ENCODE measurements at regions not wholly inside any gene's neighbourhood (a gene's known extent, or its start where the extent isn't known, plus 50 kb on each side); places are given as distances from the start of the nearest gene placed in this dataset.

DNA sequence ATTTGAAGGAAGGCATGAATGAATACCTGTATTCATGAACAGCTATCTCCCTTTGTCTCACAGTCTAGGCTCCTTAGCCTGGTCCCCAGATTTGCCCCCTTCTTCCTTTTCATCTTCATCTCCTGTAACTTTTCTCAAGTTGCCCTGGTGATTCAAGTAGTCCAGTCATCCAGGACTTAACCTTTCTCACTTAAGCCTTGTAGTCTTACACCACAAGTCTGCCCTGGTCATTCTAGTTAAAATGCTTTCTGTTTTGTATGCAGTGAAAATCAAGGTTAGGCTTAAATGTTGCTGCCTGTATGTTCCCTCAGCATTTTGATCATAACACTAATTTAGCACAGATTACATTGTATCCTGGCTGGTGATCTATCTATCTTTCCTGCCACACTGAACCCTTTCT lies 58.5 kb upstream of the SLC7A11 start:
- Histone ChIP-seq H3K4me1 (ENCODE audit: insufficient read depth, low read length) (no peaks in the 10 kb centered on the region), H3K4me3 (ENCODE audit: insufficient read depth, low read length) (no peak overlapping the region), H4K20me1 (ENCODE audit: insufficient read depth, low read length) (no peaks in the 10 kb centered on the region), H2AFZ (ENCODE audit: low read length) (no peak overlapping the region), H3K79me2 (ENCODE audit: insufficient read depth, low read length) (no peaks in the 10 kb centered on the region), H3K27me3 (ENCODE audit: insufficient read depth, low read length) (no peaks in the 10 kb centered on the region), H3K36me3 (ENCODE audit: insufficient read depth, low read length) (no peaks in the 10 kb centered on the region), H3K27ac (ENCODE audit: low read depth, low read length) (no peak overlapping the region), H3K4me2 (ENCODE audit: insufficient read depth, low read length) (no peak overlapping the region), H3K9me3 (ENCODE audit: low read depth, low read length) (no peaks in the 10 kb centered on the region)
- TF ChIP-seq, protein P1, sequence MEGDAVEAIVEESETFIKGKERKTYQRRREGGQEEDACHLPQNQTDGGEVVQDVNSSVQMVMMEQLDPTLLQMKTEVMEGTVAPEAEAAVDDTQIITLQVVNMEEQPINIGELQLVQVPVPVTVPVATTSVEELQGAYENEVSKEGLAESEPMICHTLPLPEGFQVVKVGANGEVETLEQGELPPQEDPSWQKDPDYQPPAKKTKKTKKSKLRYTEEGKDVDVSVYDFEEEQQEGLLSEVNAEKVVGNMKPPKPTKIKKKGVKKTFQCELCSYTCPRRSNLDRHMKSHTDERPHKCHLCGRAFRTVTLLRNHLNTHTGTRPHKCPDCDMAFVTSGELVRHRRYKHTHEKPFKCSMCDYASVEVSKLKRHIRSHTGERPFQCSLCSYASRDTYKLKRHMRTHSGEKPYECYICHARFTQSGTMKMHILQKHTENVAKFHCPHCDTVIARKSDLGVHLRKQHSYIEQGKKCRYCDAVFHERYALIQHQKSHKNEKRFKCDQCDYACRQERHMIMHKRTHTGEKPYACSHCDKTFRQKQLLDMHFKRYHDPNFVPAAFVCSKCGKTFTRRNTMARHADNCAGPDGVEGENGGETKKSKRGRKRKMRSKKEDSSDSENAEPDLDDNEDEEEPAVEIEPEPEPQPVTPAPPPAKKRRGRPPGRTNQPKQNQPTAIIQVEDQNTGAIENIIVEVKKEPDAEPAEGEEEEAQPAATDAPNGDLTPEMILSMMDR (IDR thresholded peaks at IDR 0.05; ENCODE audit: extremely low read depth, low read depth, low read length), result no peak
- no peak for DNase-seq (ENCODE audit: insufficient read length, low spot score, missing footprints)

DNA sequence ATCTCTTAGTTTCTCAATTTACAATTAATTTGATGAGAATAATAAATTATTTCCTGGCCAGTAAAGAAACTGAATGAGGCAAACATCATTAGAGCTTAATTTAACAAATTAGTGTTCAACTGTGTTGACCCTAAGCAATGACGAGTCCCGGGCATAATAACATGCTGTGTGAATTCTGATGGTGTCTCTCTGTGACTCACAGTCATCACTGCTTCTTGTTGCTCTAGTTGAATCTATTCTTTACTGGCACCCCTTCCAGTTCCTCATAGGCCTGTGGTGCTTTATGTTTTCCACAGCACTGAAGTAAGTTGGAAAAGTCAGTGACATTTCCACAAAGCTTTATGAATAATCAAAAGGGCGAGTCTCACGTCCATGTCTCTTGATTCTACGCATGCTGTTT lies 57.7 kb upstream of the SLC7A11 start:
- no peak overlapping the region for H2AFZ ChIP-seq (ENCODE audit: low read length)
- H3K79me2 ChIP-seq (ENCODE audit: insufficient read depth, low read length), result no peaks in the 10 kb centered on the region
- H3K27me3 ChIP-seq (ENCODE audit: insufficient read depth, low read length), result no peaks in the 10 kb centered on the region
- no peak overlapping the region for H3K27ac ChIP-seq (ENCODE audit: low read depth, low read length)
- TF ChIP-seq, protein P1 (IDR thresholded peaks at IDR 0.05; ENCODE audit: extremely low read depth, low read depth, low read length), result no peak
- no peaks in the 10 kb centered on the region for H3K9me3 ChIP-seq (ENCODE audit: low read depth, low read length)
- H4K20me1 ChIP-seq (ENCODE audit: insufficient read depth, low read length), result no peaks in the 10 kb centered on the region
- no peak overlapping the region for H3K4me2 ChIP-seq (ENCODE audit: insufficient read depth, low read length)
- no peaks in the 10 kb centered on the region for H3K4me1 ChIP-seq (ENCODE audit: insufficient read depth, low read length)
- no peak overlapping the region for H3K4me3 ChIP-seq (ENCODE audit: insufficient read depth, low read length)
- no peak for DNase-seq (ENCODE audit: insufficient read length, low spot score, missing footprints)
- no peaks in the 10 kb centered on the region for H3K36me3 ChIP-seq (ENCODE audit: insufficient read depth, low read length)

DNA sequence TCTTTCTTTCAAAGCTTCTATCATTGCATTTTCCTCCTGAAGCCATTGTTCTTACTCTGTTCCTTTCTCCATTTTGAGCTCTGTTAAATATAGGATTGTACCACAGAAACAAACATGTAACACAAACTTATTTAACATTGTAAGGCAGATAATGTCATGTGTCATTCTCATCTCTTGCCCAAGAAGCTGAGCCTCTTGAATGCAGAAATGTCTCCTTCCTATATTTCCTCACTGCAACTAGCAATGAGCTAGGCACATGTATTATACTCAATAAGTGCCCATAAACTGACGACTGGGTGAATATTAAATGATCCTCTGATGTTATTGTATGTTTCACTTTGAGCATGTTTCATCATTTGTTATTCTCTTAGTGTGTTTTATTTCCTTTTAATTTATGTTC lies 56.7 kb upstream of the SLC7A11 start:
- no peak overlapping the region for H3K4me2 ChIP-seq (ENCODE audit: insufficient read depth, low read length)
- no peak overlapping the region for H3K27ac ChIP-seq (ENCODE audit: low read depth, low read length)
- H3K36me3 ChIP-seq (ENCODE audit: insufficient read depth, low read length), result no peaks in the 10 kb centered on the region
- H3K4me3 ChIP-seq (ENCODE audit: insufficient read depth, low read length), result no peak overlapping the region
- H4K20me1 ChIP-seq (ENCODE audit: insufficient read depth, low read length), result no peaks in the 10 kb centered on the region
- no peak overlapping the region for H2AFZ ChIP-seq (ENCODE audit: low read length)
- no peaks in the 10 kb centered on the region for H3K79me2 ChIP-seq (ENCODE audit: insufficient read depth, low read length)
- no peaks in the 10 kb centered on the region for H3K4me1 ChIP-seq (ENCODE audit: insufficient read depth, low read length)
- no peaks in the 10 kb centered on the region for H3K9me3 ChIP-seq (ENCODE audit: low read depth, low read length)
- TF ChIP-seq, protein P1 (IDR thresholded peaks at IDR 0.05; ENCODE audit: extremely low read depth, low read depth, low read length), result no peak
- DNase-seq (ENCODE audit: insufficient read length, low spot score, missing footprints), result no peak
- H3K27me3 ChIP-seq (ENCODE audit: insufficient read depth, low read length), result no peaks in the 10 kb centered on the region

DNA sequence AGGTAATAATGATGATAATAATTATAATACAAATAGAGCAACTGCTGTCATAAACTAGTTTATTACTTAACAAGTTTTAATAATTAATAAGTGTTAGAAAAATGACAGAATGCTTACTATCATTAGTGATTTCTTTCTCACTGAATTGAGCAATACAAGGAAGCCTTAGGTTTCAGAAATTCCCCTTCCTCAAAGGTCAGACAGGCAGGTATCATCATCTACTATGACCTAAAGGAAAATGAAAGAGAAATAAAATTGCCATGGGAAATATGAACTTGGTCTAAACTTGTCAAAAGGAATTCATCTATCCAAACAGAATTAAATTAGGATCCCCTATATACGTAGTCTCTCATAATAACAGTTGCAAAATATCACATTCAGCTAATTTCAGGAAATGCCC lies 56.3 kb upstream of the SLC7A11 start:
- TF ChIP-seq, protein P1 (IDR thresholded peaks at IDR 0.05; ENCODE audit: extremely low read depth, low read depth, low read length), result no peak
- H3K4me1 ChIP-seq (ENCODE audit: insufficient read depth, low read length), result no peaks in the 10 kb centered on the region
- H4K20me1 ChIP-seq (ENCODE audit: insufficient read depth, low read length), result no peaks in the 10 kb centered on the region
- H2AFZ ChIP-seq (ENCODE audit: low read length), result no peak overlapping the region
- DNase-seq (ENCODE audit: insufficient read length, low spot score, missing footprints), result no peak
- H3K27me3 ChIP-seq (ENCODE audit: insufficient read depth, low read length), result no peaks in the 10 kb centered on the region
- no peak overlapping the region for H3K4me3 ChIP-seq (ENCODE audit: insufficient read depth, low read length)
- H3K4me2 ChIP-seq (ENCODE audit: insufficient read depth, low read length), result no peak overlapping the region
- no peaks in the 10 kb centered on the region for H3K79me2 ChIP-seq (ENCODE audit: insufficient read depth, low read length)
- H3K27ac ChIP-seq (ENCODE audit: low read depth, low read length), result no peak overlapping the region
- H3K9me3 ChIP-seq (ENCODE audit: low read depth, low read length), result no peaks in the 10 kb centered on the region
- H3K36me3 ChIP-seq (ENCODE audit: insufficient read depth, low read length), result no peaks in the 10 kb centered on the region
